GM12891 (cell line): ENCODE measurements at regions not wholly inside any gene's neighbourhood (a gene's known extent, or its start where the extent isn't known, plus 50 kb on each side); places are given as distances from the start of the nearest gene placed in this dataset.
"Not testable (repeated sequence)": the region's sequence is repeated elsewhere in the genome, so short reads cannot be mapped to it uniquely, and the experiment has no call there.

Source experiments
- DNase-seq: peaks from one replicate; pipeline ENCODE4 v3.0.0; 2011; ENCODE audit warnings: low spot score; ENCODE audit not compliant: insufficient read length
- FAIRE-seq: peaks from 2 replicates; lab custom pipeline; 2011; peaks lifted over from hg19 to GRCh38; lab: Jason Lieb, UNC
- PAX5 ChIP-seq: IDR thresholded peaks from 2 replicates; pipeline ENCODE4 v1.6.1; 2011; ENCODE audit warnings: low read length, moderate library complexity, mild to moderate bottlenecking; ENCODE audit not compliant: insufficient read depth, severe bottlenecking
- POLR2A ChIP-seq: IDR thresholded peaks from 2 replicates; pipeline ENCODE4 v1.6.1; 2011; ENCODE audit warnings: low read depth, low read length, control low read depth
- POLR2AphosphoS5 ChIP-seq: IDR thresholded peaks from 2 replicates; pipeline ENCODE4 v1.6.1; 2011; ENCODE audit warnings: low read depth, low read length, control low read depth
- POU2F2 ChIP-seq: IDR thresholded peaks from 2 replicates; pipeline ENCODE4 v1.6.1; 2011; ENCODE audit warnings: low read depth, mild to moderate bottlenecking, control low read depth, low read length, moderate library complexity
- SPI1 ChIP-seq: IDR thresholded peaks from 2 replicates; pipeline ENCODE4 v1.6.1; 2011; ENCODE audit warnings: low read depth, low read length, control low read depth
- TAF1 ChIP-seq: IDR thresholded peaks from 2 replicates; pipeline ENCODE4 v1.6.1; 2011; ENCODE audit warnings: low read depth, low read length, control low read depth

DNA sequence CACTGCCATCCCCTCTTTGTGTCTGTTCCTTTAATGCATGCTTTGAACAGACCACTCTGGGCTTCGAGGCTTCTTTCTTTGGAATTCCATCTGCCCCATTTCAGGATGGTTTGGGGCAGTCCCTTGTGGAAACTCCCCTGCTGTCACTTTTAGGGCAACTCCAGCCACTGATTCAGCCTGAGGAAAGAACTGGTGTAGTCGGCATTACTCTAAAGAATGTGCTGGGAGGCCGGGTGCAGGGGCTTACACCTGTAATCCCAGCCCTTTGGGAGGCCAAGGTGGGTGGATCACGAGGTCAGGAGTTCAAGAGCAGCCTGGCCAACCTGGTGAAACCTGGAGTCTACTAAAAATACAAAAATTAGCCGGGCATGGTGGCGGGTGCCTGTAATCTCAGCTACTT is 358.1 kb upstream of the NUPR2 start:
- DNase-seq = no peak
- FAIRE-seq = no peak

DNA sequence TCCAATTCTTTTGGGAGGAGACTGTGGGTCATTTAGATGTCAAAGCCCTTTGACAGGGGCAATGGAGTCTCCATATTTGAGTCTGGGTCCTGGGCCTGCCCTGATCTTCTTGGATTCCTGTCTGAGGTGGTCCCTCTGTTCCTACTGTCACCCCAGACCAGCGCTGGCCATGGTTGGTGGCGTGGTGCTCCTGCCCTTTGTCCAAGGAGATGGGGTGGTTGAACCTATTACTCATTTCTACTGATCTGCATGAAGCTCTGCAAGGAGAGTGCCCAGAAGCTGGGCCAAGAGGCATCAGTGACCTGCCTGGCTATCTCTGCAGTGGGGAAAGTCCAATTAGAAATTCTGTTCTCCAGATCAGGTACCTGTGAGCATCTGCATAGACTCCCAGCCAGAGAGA is 355.6 kb upstream of the NUPR2 start:
- TF ChIP-seq TAF1 (no peak), POLR2A (no peak), SPI1 (no peak), POLR2AphosphoS5 (no peak), POU2F2 (no peak), PAX5 (no peak)
- FAIRE-seq (no peak), DNase-seq (no peak)

More for the DNA sequence above, 358.1 kb upstream of the NUPR2 start:
- TF ChIP-seq POU2F2 (no peak), PAX5 (no peak), TAF1 (no peak), POLR2AphosphoS5 (no peak), SPI1 (no peak), POLR2A (no peak)

DNA sequence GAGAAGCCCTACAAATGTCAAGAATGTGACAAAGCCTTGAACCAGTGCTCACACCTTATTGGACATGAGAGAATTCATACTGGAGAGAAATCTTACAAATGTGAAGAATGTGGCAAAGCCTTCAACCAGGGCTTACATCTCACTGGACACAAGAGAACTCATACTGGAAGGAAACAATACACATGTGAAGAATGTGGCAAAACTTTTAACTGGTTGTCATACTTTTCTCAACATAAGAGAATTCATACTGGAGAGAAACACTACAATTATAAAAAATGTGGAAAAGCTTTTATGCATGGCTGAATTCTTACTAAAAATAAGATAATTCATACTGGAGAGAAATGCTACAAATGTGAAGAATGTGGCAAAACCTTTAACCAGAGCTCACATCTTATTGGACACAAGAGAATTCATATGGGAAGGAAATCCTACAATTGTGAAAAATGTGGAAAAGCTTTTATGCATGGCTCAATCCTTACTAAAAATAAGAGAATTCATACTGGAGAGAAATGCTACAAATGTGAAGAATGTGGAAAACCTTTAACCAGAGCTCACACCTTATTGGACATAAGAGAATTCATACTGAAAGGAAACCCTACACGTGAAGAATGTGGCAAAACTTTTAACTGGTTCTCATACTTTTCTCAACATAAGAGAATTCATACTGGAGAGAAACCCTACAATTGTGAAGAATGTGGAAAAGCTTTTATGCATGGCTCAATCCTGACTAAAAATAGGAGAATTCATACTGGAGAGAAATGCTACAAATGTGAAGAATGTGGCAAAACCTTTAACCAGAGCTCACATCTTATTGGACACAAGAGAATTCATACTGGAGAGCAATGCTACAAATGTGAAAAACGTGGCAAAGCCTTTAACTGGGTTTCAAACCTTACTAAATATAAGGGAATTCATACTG is 350.6 kb upstream of the NUPR2 start:
- not testable (repeated sequence) for DNase-seq, FAIRE-seq

DNA sequence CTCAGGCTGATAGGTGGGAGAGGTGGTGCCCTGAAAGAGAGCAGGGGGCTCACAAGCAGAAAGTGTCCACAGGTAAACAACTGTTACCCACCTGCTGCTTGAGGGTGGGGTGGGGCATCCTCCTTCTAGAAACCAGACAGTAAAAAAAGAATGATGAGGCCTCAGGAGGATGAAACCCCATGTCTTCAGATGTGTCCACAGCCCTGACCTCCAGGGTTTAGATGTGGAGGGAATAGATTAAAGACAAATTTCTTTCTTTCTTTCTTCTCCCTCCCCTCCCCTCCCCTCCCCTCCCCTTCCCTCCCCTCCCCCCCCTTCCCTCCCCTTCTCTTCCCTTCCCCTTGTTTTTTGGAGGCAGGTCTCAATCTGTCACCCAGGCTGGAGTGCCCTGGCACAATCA is 333.5 kb upstream of the NUPR2 start:
- no peak for FAIRE-seq
- DNase-seq = no peak
- TF ChIP-seq POLR2AphosphoS5 (no peak), POU2F2 (no peak), POLR2A (no peak), TAF1 (no peak), PAX5 (no peak), SPI1 (no peak)

DNA sequence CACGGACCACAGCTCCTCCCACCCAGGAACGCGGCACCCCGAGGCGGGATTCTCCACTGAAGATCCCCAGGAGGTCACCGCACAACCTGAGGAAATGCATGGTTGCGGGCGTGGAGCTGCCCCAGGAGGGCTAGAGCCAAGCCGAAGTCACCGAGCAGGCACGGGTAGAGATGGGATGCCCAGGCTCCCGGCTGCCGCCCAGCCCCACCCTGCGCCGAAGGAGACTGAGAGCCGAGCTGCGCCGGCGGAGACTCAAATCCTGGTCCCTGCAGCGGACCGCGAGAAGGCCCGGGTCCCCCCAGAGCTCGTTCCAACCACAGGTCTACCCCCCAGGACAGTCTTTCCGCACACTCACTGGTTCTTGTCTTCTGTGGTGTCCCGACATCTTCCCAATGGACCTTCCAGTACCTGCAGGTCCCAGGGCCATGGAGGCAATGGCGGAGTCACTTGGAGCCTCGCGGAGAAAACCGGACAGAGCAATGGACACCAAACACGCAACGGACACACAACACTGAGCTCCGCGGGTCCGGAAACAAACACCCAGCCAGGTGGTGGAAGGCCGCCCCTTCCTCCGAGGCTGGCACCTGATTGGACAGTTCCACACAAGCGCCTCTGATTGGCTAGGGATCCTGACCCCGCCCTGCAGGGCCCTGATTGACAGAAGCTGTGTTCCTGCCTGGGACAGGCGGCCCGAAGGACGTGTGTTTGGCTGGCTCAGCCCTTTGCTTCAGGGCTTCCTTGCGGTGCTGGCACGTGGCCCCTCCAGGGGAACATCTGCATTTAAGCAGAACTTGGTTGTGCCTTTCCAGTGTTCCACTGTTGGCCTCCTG is 331.9 kb upstream of the NUPR2 start:
- FAIRE-seq (no peak), DNase-seq (no peak)
- no peak for TF ChIP-seq PAX5
- TF ChIP-seq POLR2A = no peak
- no peak for TF ChIP-seq POU2F2
- TF ChIP-seq TAF1 = no peak
- no peak for TF ChIP-seq SPI1
- no peak for TF ChIP-seq POLR2AphosphoS5

DNA sequence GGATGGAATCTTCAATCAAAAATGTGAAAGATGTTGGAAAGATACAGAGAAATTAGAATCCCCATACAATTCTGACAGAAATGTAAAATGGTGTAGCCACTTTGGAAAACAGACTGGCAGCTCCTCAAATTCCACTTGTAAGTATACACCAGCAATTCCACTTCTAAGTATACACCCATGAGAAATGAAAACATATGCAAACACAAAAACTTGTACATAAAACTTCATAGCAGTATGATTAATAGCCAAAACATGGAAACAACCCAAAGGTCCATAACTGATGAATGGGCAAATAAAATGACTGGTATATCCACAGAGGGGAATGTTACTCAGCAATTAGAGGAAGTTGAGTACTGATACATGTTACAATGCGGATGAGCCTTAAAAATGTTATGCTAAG is 304.3 kb upstream of the NUPR2 start:
- FAIRE-seq, DNase-seq: not testable (repeated sequence)

DNA sequence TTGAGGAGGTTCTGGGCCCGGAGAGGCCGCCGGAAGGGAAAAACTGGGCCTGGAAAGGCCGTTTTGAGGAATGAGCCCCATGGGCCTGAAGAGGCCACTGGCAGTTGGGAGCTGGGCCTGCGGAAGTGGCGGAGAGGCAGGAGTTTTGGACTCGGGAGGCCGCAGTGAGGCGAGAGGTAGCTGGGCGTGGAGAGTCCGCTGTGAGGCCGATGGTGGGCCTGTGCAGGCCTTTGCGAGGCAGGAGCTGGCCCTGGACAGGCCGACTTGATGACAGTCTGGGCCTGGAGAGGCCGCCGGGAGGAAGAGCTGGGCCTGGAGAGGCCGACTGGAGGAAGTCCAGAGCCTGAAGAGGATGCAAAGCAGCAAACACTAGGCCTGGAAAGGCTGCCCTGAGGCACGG is 259.0 kb upstream of the NUPR2 start:
- FAIRE-seq = no peak
- DNase-seq = no peak
- no peak for TF ChIP-seq PAX5
- TF ChIP-seq SPI1 = no peak
- no peak for TF ChIP-seq TAF1

DNA sequence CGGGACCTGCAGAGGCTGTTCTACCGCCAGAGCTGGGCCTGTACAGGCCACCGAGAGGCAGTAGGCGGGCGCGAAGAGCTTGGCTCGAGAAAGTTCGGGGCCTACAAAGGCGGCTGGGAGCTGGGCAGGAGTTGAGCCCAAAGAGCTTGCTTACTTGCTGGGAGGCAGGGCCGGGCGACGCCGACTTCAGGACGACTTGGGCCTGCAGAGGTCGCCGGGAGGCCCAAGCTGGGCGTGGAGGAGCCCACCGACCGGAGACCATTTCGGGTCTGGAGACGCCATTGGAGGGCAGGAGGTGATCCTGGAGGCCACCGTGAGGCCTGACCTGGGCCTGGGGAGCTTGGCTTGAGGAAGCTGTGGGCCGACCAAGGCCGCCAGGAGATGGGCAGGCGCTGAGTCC is 258.4 kb upstream of the NUPR2 start:
- FAIRE-seq = not testable (repeated sequence)

DNA sequence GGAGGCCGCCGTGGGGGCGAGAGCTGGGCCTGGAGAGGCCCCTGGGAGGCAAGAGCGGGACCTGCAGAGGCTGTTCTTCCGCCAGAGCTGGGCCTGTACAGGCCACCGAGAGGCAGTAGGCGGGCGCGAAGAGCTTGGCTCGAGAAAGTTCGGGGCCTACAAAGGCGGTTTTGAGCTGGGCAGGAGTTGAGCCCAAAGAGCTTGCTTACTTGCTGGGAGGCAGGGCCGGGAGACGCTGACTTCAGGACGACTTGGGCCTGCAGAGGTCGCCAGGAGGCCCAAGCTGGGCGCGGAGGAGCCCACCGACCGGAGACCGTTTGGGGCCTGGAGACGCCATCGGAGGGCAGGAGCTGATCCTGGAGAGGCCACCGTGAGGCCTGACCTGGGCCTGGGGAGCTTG is 257.1 kb upstream of the NUPR2 start:
- FAIRE-seq = not testable (repeated sequence)

More for the DNA sequence above, 258.4 kb upstream of the NUPR2 start:
- DNase-seq = not testable (repeated sequence)

DNA sequence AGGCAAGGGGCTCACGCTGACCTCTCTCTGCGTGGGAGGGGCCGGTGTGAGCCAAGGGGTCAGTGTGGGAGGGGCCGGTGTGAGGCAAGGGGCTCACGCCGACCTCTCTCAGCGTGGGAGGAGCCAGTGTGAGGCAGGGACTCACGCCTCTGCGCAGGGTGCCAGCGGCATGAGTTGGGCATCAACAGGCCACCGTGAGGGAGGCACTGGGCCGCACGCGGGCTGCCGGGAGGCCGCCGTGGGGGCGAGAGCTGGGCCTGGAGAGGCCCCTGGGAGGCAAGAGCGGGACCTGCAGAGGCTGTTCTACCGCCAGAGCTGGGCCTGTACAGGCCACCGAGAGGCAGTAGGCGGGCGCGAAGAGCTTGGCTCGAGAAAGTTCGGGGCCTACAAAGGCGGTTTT is 255.6 kb upstream of the NUPR2 start:
- FAIRE-seq, DNase-seq: not testable (repeated sequence)

More for the DNA sequence above, 257.1 kb upstream of the NUPR2 start:
- not testable (repeated sequence) for DNase-seq

DNA sequence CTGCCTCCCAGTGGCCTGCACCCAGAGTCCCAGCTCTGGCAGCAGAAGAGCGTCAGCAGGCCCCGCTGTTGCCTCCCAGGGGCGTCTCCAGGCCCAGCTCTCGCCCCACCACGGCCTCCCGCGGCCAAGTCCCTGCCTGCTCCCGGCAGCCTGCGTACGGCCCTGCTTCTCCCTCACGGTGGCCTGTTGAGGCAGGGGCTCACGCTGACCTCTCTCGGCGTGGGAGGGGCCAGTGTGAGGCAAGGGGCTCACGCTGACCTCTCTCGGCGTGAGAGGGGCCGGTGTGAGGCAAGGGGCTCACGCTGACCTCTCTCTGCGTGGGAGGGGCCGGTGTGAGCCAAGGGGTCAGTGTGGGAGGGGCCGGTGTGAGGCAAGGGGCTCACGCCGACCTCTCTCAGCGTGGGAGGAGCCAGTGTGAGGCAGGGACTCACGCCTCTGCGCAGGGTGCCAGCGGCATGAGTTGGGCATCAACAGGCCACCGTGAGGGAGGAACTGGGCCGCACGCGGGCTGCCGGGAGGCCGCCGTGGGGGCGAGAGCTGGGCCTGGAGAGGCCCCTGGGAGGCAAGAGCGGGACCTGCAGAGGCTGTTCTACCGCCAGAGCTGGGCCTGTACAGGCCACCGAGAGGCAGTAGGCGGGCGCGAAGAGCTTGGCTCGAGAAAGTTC is 254.1 kb upstream of the NUPR2 start:
- not testable (repeated sequence) for FAIRE-seq, DNase-seq

DNA sequence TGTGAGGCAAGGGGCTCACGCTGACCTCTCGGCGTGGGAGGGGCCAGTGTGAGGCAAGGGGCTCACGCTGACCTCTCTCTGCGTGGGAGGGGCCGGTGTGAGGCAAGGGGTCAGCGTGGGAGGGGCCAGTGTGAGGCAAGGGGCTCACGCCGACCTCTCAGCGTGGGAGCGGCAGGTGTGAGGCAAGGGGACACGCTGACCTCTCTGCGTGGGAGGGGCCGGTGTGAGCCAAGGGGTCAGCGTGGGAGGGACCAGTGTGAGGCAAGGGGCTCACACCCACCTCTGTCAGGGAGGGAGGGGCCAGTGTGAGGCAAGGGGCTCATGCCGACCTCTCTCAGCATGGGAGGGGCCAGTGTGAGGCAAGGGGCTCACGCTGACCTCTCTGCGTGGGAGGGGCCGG is 251.7 kb upstream of the NUPR2 start:
- not testable (repeated sequence) for DNase-seq, FAIRE-seq

DNA sequence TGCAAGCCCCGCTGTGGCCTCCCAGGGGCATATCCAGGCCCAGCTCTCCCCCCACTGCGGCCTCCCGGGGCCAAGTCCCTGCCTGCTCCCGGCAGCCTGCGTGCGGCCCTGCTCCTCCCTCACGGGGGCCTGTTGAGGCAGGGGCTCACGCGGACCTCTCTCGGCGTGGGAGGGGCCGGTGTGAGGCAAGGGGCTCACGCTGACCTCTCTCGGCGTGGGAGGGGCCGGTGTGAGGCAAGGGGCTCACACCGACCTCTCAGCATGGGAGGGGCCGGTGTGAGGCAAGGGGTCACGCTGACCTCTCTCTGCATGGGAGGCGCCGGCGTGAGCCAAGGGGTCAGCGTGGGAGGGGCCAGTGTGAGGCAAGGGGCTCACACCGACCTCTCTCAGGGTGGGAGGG is 251.2 kb upstream of the NUPR2 start:
- not testable (repeated sequence) for DNase-seq, FAIRE-seq

DNA sequence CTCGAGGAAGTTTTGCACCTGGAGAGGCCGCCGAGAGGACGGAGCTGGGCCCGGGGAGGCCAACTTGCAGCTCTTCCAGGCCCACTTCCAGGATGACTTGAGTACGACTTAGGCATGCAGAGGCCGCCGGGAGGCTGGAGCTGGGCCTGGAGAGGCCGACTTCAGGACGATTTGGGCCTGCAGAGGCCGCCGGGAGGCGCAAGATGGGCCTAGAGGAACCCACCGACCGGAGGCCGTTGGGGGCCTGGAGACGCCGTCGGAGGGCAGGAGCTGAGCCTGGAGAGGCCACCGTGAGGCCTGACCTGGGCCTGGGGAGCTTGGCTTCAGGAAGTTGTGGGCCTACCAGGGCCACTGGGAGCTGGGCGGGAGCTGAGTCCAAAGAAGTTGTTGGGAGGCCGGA is 250.5 kb upstream of the NUPR2 start:
- not testable (repeated sequence) for DNase-seq, FAIRE-seq

DNA sequence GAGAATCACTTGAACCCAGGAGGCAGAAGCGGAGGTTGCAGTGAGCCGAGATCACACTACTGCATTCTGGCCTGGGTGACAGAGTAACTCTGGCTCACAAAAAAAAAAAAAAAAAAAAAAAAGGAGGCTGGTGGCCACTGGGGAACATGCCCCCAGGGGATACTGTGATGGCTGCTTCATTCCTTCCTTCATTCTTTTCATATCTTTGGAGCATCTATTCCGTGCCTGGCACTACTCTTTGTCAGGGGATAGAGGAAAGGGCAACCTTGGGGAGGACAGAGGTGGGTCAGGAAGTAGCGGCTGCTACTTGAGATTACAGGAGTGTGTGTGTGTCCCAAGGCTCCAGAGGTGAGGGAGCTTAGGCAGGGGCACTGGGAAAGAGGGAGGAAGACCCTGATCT is 236.4 kb upstream of the NUPR2 start:
- FAIRE-seq, DNase-seq: not testable (repeated sequence)

DNA sequence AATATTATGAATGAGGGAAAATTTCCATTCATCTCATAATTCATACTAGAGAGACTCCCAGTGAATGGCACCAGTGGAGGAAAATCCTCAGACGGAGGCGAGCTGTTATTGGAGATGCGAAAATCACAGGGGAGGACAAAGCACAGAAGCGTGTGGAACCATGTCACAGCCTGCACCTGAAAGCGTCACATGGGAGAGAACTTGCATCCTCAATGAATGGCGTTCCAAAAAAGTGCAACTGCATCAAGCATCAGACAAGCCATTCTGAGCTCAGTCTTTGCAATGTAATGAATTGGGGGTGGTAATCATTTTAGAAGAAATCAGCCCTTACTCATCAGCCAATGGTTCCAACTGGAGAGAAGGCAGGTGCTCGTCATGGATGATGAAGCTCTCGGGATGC is 235.0 kb upstream of the NUPR2 start:
- DNase-seq = not testable (repeated sequence)

More for the DNA sequence above, 235.0 kb upstream of the NUPR2 start:
- FAIRE-seq = not testable (repeated sequence)
